Adrenal gland (tissue), 5 donors: ENCODE measurements at regions not wholly inside any gene's neighbourhood (a gene's known extent, or its start where the extent isn't known, plus 50 kb on each side); places are given as distances from the start of the nearest gene placed in this dataset.

Source experiments
- POLR2A ChIP-seq, 2 donors: fragments of 450-650 bp; IDR thresholded peaks; one replicate each; pipeline ENCODE4 v1.6.1; 2017; ENCODE audit warnings: antibody characterized with exemption in 2 of 2, mild to moderate bottlenecking in 2 of 2, moderate library complexity in 1 of 2
- TF ChIP-seq, protein P1 (sequence below), 6 experiments: fragments of 450-650 bp in 4 of 6; fragments of 200-600 bp in 2 of 6; sonication (generic) in 1 of 6; IDR thresholded peaks; 1 replicate in 5 of 6; 2 replicates in 1 of 6; pipeline versions ENCODE4 v1.5.1 to v1.8.0; 2016 to 2021; ENCODE audit warnings: antibody characterized with exemption in 6 of 6, mild to moderate bottlenecking in 2 of 6, moderate library complexity in 1 of 6
- donor health status: DM: no; HTN: no; CAD: no.

DNA sequence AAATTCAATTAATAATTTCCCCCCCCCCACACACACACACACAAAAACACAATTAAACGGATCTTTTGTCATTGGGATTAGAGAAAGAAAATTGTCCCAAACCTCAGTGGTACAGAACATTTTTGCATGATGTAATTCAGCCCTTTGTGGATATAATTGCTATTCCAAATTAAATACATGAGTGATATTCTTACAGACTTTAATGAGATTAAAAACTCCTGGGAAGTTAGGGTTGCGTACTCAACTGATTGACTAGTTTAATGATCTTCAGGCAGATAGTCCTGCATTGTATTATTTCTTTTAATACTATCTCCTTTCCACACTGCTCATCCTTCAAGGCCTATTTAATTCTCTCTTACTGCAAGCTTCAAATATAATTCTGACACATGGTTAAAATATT, 711.8 kb upstream of the LRFN5 start:
- TF ChIP-seq, protein P1, sequence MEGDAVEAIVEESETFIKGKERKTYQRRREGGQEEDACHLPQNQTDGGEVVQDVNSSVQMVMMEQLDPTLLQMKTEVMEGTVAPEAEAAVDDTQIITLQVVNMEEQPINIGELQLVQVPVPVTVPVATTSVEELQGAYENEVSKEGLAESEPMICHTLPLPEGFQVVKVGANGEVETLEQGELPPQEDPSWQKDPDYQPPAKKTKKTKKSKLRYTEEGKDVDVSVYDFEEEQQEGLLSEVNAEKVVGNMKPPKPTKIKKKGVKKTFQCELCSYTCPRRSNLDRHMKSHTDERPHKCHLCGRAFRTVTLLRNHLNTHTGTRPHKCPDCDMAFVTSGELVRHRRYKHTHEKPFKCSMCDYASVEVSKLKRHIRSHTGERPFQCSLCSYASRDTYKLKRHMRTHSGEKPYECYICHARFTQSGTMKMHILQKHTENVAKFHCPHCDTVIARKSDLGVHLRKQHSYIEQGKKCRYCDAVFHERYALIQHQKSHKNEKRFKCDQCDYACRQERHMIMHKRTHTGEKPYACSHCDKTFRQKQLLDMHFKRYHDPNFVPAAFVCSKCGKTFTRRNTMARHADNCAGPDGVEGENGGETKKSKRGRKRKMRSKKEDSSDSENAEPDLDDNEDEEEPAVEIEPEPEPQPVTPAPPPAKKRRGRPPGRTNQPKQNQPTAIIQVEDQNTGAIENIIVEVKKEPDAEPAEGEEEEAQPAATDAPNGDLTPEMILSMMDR (IDR thresholded peaks at IDR 0.05), result no peak
- TF ChIP-seq POLR2A (IDR thresholded peaks at IDR 0.05), result no peak
